Astrocyte (in vitro differentiated cells and primary cell): ENCODE measurements at regions not wholly inside any gene's neighbourhood (a gene's known extent, or its start where the extent isn't known, plus 50 kb on each side); places are given as distances from the start of the nearest gene placed in this dataset.

Experiments
- EZH2 ChIP-seq: IDR thresholded peaks from 2 replicates; pipeline ENCODE4 v1.6.1; 2012; ENCODE audit warnings: mild to moderate bottlenecking, low read length, inconsistent platforms; ENCODE audit not compliant: insufficient read depth
- TF ChIP-seq, protein P1 (sequence below): IDR thresholded peaks from 2 replicates; pipeline ENCODE4 v1.5.1; 2011; ENCODE audit warnings: low read depth, mild to moderate bottlenecking, inconsistent platforms, low read length, moderate library complexity; ENCODE audit not compliant: insufficient read depth

DNA sequence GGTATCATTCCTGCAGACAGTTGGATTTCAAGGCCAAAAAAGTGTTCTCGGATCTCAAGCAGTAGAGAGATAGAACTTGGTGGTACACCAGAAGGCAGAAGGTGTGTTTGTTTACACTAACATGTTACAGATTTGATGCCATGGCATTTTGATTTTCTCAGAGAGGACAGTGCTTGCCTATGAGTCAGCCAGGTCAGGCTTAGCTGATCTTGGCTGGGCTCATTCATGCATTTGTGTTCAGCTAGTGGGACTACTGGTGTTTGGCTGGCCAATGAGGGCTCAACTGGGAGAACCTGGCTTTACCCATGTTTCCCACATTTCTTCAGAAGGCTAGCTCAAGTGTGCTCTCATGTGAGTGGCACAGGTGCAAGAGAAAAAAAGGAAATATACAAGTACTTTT, 162.0 kb downstream of the C1D start:
- TF ChIP-seq, protein P1, sequence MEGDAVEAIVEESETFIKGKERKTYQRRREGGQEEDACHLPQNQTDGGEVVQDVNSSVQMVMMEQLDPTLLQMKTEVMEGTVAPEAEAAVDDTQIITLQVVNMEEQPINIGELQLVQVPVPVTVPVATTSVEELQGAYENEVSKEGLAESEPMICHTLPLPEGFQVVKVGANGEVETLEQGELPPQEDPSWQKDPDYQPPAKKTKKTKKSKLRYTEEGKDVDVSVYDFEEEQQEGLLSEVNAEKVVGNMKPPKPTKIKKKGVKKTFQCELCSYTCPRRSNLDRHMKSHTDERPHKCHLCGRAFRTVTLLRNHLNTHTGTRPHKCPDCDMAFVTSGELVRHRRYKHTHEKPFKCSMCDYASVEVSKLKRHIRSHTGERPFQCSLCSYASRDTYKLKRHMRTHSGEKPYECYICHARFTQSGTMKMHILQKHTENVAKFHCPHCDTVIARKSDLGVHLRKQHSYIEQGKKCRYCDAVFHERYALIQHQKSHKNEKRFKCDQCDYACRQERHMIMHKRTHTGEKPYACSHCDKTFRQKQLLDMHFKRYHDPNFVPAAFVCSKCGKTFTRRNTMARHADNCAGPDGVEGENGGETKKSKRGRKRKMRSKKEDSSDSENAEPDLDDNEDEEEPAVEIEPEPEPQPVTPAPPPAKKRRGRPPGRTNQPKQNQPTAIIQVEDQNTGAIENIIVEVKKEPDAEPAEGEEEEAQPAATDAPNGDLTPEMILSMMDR = no peak
- no peak for TF ChIP-seq EZH2
